Testis (tissue), 2 donors: ENCODE measurements at regions not wholly inside any gene's neighbourhood (a gene's known extent, or its start where the extent isn't known, plus 50 kb on each side); places are given as distances from the start of the nearest gene placed in this dataset.

Experiments
- DNase-seq: peaks from one replicate; pipeline ENCODE4 v3.0.0-alpha.2; 2019
- H3K27ac ChIP-seq, 2 donors: fragments of 200-600 bp; sonication (generic); one replicate each; pipeline ENCODE4 v1.5.1; 2019
- H3K27me3 ChIP-seq: fragments of 200-600 bp; sonication (generic); one replicate; pipeline ENCODE4 v1.5.1; 2019
- H3K36me3 ChIP-seq: fragments of 200-600 bp; sonication (generic); one replicate; pipeline ENCODE4 v1.5.1; 2017; ENCODE audit warnings: low read depth; ENCODE audit errors: missing control alignments
- H3K4me1 ChIP-seq: fragments of 200-600 bp; sonication (generic); one replicate; pipeline ENCODE4 v1.5.1; 2019
- H3K4me3 ChIP-seq, 2 donors: fragments of 200-600 bp; sonication (generic); one replicate each; pipeline ENCODE4 v1.5.1; 2017 to 2019
- H3K9me3 ChIP-seq: fragments of 200-600 bp; sonication (generic); one replicate; pipeline ENCODE4 v1.5.1; 2017
- CTCF ChIP-seq, 3 experiments: fragments of 450-650 bp in 2 of 3; fragments of 200-600 bp in 1 of 3; sonication (generic) in 1 of 3; IDR thresholded peaks; one replicate each; pipeline ENCODE4 v1.5.1; 2016 to 2019; ENCODE audit warnings: antibody characterized with exemption in 3 of 3, mild to moderate bottlenecking in 2 of 3, moderate library complexity in 1 of 3
- POLR2A ChIP-seq: fragments of 450-650 bp; IDR thresholded peaks from one replicate; pipeline ENCODE4 v1.6.1; 2017; ENCODE audit warnings: antibody characterized with exemption, mild to moderate bottlenecking, moderate library complexity
- WGBS, 2 donors: methylation state at CpG; one replicate each; pipeline ENCODE4 v1.1.5; 2018; 5-methylcytosine and 5-hydroxymethylcytosine counted together
- intact Hi-C: fragments of 100-400 bp; cut with DNase I; formaldehyde crosslinking; loops from one replicate; pipeline ENCODE4 v1.15.1; 2023; ENCODE audit warnings: low total_unique reads

- 20 to 25% methylated on average over 5 to 49 of the region's 49 CpGs for WGBS, 2 donors
- Histone ChIP-seq H3K36me3 (no peaks in the 10 kb centered on the region), H3K9me3 (no peaks in the 10 kb centered on the region), H3K4me3 (peak overlapping the region; percentile 22 to 53), H3K27ac (peak overlapping the region; percentile 55 to 60), H3K27me3 (no peaks in the 10 kb centered on the region), H3K4me1 (peaks cover 7% of the 10 kb centered on the region)
- intact Hi-C loops: no loop called here
- peak; percentile 92 for DNase-seq
- TF ChIP-seq POLR2A (no peak), CTCF (IDR thresholded peaks at IDR 0.05) (peak; percentile 28 to 43 (median 36))
Measured at GRCh38 chr7:66413379-66414114, 208.4 kb downstream of the TPST1 start.

DNA sequence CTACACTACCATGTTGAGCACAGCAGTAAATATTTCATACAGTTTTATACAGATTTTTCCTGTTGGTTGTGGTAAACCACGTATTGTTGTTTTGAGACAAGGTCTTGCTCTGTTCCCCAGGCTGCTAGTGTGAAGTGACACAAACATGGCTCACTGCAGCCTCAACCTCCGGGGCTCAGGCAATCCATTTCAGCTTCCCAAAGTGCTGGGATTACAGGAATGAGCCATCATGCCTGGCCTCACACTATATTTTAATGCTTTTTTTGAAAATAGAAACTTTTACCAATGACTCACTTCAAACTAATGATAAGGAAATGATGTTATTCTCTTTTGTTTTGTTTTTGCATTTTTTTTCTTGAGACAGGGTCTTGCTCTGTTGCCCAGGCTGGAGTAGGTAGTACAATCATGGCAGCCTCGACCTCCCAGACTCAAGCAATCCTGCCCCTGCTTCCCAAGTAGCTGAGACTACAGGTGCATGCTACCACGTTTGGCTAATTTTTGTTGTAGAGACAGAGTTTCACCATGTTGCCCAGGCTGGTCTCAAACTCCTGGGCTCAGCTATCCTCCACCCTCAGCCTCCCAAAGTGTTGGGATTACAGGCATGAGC is 210.6 kb downstream of the TPST1 start:
- H3K27ac ChIP-seq: no peak overlapping the region
- H3K4me3 ChIP-seq: no peak overlapping the region
- WGBS, 2 donors: 83 to 90% methylated on average over 4 of the region's 4 CpGs
- H3K36me3 ChIP-seq: no peaks in the 10 kb centered on the region
- no peaks in the 10 kb centered on the region for H3K27me3 ChIP-seq
- TF ChIP-seq CTCF (IDR thresholded peaks at IDR 0.05): no peak
- TF ChIP-seq POLR2A: no peak
- no peak for DNase-seq
- peaks cover 7% of the 10 kb centered on the region for H3K4me1 ChIP-seq
- intact Hi-C loops: no loop called here
- no peaks in the 10 kb centered on the region for H3K9me3 ChIP-seq

DNA sequence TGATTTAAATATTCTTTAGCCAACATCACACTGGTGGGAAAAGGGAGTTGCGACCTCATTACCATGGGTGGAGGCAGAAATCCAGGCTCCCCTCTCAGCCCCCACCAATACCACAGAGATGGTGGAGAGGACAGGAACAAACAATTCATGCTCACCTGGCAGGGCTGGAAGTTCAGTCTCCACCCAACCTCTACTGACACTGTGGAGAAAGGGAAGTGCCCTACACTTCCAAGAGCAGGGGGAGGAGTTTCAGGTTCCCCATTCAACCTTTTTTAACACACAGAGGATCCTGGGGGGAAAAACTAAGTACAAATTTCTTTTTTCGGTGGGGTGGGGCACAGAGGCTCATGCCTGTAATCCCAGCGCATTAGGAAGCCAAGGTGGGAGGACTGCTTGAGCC is 210.1 kb upstream of the KCTD7 start:
- Histone ChIP-seq H3K36me3 (no peaks in the 10 kb centered on the region), H3K4me1 (peaks cover 7% of the 10 kb centered on the region), H3K9me3 (no peaks in the 10 kb centered on the region), H3K4me3 (no peak overlapping the region), H3K27ac (no peak overlapping the region), H3K27me3 (no peaks in the 10 kb centered on the region)
- no peak for DNase-seq
- TF ChIP-seq POLR2A (no peak), CTCF (IDR thresholded peaks at IDR 0.05) (no peak)
- intact Hi-C loops: no loop called here
- 89 to 100% methylated on average over 3 of the region's 3 CpGs for WGBS, 2 donors

- Histone ChIP-seq H3K36me3 (no peaks in the 10 kb centered on the region), H3K27me3 (no peaks in the 10 kb centered on the region), H3K4me3 (no peak overlapping the region), H3K9me3 (no peaks in the 10 kb centered on the region), H3K27ac (no peak overlapping the region), H3K4me1 (peaks cover 3% of the 10 kb centered on the region)
- no peak for TF ChIP-seq POLR2A
- TF ChIP-seq CTCF (IDR thresholded peaks at IDR 0.05): no peak
- 71 to 84% methylated on average over 3 of the region's 3 CpGs for WGBS, 2 donors
- peak; percentile 41 for DNase-seq
- intact Hi-C loops: no loop called here
Measured at GRCh38 chr7:66419210-66419609, 209.5 kb upstream of the KCTD7 start.
